ENCODE measurements at regions not wholly inside any gene's neighbourhood (a gene's known extent, or its start where the extent isn't known, plus 50 kb on each side); places are given as distances from the start of the nearest gene placed in this dataset.

DNA sequence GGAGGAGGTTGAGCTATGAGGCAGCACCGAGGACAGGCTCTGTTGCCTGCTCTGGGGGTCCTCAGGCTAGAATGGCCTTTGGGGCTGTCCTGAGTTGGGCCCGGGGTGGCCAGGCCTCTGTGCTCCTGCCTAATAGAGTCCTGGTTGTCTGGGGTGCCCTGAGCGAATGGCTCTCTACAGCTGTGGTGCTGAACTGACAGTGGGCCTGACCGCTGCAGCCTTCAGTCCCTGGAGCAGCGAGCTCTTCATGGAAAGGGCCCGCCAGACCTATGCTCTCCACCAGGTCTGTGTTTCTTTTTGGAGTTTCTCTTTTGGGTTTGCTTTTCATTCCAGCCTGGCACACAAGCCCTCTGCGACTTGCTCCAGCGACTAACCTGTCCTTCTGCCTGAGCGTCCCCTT is 679.0 kb upstream of the RAB6C start:
- no peak for DNase-seq

DNA sequence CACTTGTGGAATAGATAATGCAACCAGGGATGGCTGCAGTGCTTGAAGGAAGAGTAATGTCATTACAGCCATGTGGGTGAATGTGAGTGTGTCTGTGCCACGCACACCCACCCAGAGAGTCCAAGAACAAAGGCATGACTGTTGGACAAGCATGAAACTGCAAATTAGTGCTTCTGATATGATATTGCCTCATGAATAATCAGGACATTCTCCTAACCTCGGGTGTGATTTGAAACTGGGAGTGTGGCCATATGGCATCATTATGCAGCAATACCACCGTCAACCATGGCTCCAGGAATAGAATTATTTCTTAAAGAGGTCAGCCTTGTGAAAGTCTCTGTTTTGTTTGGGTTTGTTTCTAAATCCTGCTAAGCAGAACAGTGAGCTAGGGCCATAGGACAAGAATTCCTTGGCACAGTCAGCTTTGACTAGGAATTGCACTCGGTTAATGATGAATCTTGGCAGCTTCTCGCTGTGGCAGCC is 678.0 kb upstream of the RAB6C start:
- DNase-seq = no peak

DNA sequence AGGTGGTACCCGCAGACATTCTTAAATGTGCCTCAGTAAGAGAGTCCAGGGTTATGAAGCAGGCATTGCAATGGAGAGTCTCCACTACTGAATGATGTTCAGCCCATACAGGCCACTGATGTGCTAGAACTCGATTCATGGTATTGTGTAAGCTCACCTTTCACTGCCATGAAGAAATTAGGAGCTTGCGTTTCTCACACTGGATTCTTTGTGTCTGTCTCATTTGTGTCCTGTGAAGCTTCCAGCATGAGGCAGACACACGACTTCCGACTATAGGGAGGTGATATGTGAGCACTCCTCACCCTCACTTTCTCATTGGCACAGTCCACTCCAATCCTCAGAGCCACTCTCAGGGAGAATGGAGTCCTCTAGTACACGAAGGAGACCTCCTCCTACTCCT is 677.4 kb upstream of the RAB6C start:
- no peak for DNase-seq

DNA sequence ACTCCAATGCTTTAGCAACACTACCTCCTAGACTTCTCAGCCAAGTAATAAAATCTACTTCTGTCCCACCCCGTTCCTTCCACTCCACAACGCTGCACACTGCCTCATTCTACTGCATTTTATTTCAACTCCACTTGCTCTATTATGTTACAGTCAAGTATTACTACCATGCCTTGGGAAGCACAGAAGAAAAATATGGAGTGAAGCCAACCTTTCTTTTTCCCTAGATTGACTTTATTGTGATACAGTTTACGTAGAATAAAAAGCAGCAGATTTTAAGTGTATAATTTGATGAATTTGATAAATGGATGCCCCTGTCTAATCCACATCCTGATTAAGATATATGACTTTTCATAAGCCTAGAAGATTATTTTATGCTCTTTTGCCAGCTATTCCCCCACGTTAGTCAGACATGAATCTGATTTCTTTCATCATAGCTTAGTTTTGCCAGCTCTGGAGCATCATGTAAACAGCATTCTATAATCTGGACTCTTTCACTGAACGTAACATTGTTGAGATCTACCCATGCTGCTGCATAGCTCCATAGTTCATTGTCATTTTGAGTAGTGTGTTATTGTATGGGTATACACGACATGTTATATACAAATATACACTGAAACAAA is 676.8 kb upstream of the RAB6C start:
- no peak for DNase-seq

DNA sequence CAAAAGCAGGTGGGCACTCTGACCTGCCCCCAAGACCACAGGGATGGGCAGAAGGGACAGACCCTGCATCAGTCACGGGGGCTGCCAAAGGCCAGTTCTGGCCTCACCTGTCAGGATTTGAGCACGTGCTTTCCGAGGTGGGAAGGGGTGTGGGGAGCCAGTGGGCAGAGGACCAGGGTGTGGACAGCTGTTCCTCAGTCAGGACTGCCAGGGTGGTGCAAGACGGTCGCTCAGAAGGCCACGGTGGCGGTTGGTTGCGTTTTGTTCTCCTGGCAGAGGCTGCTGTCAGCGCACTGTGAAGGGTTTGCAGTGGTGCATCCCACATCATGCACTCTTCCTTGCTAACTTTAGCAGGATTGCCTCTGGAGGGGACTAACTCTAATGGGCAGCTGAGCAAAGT is 665.3 kb upstream of the RAB6C start:
- DNase-seq = no peak

DNA sequence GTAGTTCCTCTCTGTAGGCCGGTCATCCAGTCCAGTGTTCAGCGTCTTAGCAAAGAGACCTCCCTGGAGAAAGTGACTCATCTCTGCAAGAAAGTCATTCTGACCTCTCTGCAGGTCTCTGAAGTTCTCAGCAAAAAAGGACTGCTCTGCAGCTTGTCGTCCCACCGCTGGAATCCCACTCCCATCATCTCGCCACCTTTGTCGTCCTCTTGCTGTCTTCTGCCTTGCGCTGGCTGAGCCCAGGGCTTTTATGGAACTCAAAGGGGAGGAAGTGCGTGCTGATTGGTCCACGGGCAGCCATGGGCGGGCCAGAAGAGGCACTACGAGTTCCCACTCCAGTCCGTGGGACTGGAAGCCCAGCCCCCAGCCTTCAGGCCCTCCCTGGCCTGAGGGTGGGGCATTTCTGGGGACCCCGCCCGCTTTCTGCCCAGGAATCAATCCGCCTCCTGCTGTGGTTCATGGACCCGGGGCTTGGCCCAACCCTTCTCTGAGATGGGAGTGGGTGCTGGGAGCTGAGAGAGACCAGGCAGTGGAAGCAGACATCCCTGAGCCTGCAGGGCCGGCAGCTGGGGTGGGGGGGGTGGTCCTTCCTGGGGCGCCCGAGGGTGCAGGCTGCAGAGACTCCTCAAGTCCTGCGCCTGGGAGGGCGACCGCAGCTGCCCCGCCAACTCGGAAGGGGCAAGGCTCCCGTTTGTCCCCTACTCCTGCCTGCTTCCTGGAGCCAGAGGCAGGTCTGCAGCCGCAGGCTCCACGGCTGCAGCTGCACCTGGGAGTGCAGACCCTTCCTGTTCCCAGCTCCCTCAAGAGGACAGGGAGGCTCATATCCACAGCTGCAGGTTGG is 660.7 kb upstream of the RAB6C start:
- DNase-seq = peak; percentile 74

DNA sequence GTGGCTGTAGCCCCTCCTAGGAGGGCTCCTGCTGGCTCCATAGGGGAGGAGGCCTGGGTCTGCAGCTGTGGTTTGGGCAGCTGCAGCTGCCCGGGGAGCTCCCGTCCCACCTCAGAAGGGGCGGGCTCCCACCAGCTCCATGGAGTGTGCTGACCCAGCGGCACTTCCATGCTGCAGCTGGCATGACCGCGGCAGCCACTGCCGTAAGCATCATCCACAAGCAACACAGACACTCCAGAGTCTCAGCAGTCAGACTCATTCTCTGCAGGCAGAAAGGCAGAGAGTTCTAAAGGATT is 660.1 kb upstream of the RAB6C start:
- no peak for DNase-seq

DNA sequence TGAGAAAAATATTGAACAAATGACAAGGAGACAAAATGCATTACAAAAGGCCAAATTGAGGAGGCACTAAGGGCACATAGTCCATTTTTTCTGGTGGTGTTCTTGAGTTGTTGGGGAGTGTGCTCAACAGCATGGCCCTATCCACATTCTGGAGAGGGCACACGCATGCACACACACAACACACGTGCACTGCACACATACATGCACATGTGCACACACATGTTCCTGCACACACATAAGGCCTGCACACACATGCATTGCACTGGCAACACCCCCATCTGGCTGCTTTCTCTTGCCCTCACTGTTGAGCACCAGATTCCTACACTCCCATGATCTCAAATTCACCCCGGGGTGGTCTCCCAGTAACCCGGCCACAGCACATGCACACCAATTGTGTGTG is 659.2 kb upstream of the RAB6C start:
- no peak for DNase-seq

DNA sequence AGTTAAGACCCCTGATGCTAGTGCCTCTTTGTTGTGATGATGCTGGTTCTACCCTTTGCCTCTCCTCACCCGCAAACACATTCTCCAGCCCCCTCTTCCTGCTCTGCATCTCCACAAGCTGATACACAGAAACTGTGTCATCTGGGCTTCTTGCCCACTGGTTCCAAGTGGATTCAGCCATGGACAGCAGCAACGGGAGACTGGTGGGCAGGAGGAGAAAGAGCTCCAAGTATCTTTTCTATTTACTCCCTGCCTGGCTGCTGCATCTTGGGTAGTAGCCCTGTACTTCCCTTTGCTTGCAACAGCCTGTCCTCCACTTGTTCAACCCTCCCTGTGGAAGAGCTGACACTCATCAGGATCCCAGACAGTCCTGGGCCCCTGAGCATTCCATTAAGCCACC is 655.1 kb upstream of the RAB6C start:
- DNase-seq = no peak

DNA sequence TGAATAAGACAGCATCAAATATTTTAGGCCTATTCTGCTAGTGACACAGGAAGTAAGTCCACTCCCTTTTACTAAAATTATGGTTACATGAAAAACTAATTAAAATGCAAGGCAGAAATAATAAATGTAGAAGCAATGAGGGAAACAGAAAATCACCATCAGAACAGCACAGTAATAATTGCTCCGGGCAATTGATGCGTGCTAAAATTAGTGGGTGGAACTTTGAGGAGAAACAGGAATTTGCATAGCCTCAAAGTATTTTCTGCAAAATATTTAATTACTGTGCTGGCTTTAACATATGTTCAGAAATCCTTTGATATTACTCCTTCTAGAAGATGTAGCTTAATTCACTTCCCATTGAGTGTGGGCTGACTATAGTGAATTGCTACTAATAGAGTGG is 654.3 kb upstream of the RAB6C start:
- no peak for DNase-seq

DNA sequence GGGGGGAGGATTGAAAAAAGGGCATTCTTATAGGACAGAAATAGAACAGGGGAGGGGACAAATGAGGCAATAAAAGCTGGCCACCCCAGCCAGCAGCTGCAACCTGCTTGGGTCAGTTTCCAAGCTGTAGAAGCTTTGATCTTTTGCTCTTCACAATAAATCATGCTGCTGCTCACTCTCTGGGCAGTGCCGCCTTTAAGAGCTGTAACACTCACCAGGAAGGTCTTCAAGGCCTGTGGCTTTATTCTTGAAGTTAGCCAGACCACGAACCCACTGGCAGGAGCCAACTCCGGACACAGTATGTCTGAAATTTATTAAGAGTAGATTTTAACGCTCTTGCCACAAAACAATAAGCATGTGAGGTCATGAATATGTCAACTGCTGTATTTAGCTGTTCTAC is 649.9 kb upstream of the RAB6C start:
- DNase-seq = no peak

DNA sequence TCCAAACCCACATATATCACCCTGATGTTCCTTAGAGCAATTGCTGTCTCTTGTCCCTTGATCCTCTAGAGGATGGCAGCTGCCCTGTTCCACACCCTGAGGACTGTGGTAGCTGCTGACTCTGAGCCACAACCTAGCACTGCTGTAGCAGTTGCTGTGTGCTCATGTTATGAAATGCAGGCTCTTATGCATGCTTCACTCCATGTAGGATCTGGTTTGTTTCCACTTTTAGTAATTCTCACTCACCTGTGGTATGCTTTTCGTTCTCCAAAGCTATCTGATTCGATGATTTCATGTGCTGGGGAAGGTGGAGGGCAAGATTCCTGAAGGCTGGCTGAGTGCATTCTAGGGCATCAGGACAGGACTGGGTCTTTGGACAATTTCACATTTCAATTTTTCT is 649.0 kb upstream of the RAB6C start:
- no peak for DNase-seq

DNA sequence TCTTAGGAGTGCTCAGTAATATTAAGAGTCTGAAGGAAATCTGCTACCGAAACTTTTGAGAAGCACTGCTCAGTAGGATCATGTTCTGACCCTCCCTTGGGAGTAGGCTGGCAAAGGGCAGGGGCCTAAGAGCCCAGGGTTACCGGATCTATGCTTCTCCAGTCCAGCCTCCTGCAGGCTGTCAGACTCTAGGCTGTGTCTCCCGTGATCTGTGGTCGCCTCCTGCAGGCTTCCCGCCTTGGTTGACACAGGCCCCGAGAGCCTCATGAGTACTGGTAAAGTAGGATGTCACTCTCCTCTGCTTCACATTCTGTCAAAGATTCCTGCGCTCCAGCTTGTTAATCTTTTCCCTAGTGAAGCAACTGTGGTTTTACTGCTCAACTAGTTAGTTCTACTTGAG is 647.8 kb upstream of the RAB6C start:
- no peak for DNase-seq

DNA sequence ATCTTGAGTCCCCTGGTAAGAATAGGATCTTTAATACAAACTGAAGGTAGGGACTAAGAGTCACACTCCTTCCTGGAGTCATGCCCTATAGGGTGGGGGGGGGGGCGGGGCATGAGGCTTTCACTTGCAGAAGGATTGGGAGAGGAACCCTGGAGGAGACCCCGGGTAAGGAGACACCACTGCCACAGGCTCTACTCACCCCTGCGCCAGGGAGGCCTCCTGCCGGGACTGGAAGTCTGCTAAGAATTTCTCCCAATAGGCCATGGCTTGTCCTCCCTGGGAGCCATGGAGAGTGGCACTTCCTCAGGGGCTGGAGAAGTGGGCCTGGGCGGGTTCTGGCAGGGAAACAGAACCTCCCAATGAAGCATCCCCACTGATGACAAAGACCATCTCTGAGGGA is 645.3 kb upstream of the RAB6C start:
- DNase-seq = no peak

DNA sequence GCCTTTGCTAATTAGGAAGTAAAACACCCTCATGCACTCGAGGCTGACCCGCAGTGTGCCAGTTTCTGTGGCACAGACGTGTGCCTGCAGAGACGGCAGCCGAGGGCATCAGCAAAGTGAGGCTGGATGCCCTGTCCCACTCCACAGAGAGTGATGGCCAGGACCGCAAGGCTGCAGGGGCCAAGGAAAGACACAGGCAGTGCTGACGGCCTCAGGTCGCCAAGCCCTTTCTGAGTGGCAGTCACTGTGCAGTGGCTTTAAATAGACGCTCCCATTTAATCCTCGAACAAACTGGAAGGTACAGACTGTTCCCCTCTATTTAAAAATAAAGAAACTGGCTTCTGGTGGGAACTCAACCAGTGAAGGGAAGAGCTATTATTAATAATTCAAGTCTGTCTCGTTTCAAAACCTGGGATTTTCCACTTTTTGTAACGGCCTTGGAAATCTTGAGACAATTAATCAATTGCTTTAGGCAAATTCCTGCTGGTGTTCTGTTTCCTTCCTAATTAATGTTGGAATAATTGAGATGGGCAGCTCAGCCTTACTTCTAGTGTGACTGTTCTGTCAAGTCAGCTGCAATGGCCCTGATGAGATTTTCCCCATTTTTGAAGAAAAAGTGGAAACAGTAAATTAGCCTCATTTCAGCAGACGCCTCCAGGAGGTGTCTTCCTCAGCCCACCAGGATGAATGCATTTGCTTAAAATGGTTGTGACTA is 644.6 kb upstream of the RAB6C start:
- no peak for DNase-seq

DNA sequence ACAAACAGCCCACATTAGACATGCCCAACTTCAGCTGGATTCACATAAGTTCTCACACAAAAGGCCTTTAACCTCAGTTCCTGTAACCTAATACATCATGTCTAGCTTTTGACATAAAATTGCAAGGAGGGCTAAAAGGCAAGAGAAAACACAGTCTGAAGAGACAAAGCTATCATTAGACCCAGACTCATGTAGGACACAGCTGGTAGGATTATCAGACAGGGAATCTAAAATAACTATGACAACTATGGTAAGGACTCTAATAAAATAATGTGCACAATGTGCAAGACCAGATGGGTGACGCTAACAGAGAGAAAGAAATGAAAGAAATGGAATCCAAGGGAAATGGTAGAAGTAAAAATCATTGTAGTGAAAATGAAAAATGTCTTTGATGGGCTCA is 643.2 kb upstream of the RAB6C start:
- no peak for DNase-seq

DNA sequence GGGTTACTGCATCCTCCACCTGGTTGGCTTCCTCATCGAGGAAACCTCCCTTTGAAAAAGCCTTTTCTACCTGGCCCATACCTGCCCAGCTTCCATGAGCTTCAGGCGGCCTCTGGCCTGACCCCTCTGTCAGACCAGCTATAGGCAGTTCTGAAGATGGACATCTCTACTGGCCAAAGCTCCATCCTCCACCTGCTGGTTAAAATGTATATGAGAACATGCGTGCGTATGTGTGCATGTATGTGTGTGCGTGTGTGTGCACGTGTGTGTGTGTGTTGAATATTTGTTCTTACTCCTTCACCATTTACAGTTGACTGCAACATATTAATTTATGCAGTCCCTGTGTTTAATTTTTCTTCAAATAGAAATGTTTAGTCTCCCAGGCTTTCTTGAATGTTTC is 642.4 kb upstream of the RAB6C start:
- DNase-seq = no peak

DNA sequence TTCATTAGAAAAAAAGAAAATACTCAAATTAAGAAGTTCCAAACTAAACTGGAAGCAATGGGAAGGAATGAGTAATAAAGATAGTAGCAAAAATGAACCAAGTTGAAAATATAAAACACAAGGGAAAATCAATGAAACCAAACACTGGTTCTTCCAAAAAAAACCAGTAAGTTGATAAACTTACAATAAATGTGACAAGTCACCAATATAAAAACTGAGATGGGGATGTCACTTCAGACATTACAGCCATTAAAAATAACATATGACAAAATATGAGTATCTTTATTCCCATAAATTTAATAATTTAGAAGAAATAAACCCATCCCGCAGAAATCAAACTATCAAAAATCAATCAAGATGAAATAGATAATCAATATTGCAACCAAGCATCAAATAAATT is 633.9 kb upstream of the RAB6C start:
- no peak for DNase-seq

DNA sequence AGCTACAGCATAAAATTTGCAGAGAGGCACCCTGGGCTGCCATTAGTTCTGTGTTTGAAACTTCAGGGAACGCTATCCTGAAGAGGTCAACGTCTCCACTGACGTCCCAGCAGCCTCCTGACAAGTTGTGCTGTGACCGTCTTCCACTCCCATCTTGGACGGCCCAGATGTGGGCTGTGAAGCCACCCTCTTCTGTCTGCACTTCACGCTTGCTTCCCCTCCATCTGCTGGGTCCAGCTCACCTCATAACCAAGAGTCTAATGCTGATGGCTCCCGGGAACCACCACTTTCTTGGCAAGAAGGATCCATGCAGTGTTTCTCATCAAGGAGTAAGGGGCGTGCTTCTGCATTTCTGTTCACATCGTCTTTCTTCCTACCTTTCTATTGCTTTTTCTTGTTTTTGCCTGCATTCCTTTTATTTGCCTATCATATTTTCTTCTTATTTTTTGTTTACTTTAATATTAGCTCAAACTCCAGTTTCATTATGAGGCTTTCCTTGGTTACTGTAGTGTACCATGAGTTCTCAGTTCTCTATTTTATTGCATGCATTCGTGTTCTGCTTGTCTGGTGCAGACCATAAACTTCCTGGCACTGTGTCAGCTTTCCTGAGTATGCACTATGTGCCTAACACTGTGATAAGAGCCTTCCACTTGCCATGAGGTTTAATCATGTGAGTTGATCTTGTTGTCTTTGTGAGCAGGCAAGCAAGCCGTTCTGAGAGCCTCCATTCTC is 631.8 kb upstream of the RAB6C start:
- no peak for DNase-seq

DNA sequence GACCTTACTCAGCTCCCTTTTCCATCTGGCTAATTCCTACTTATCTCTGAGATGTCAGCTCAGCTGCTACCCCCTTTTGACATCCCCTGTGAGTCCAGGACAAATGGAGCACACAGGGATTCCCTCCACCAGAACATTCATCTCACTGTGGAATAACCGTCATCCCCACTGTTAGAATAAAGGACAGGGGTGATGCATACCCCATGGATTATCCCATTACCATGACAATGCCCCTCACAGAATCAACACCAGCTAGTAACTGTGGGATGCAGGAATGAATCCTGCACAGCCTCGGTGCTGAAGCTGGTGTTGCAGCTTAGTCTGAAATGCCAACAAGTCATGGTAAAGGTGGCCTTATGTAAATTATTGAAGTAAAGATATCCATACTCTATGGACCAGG is 624.8 kb upstream of the RAB6C start:
- DNase-seq = no peak

DNA sequence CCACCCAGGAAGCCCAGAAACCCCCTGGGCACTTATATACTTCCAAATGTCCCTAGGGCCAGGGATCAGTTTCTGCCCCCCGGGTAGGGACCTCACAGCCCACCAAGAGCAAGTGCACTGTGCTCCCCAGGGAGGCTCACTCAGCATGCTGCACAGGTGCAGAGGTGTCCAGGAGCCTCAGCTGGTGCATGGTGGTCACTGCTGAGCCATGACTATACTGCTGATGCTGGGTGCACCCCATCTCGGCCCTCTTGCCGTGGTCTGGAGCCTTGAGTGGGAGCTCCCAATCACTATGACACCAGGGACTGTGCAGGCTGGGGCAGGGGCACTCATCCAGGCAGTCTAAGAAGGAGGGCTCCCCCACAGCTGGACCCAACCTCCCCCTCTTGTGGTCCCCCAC is 617.8 kb upstream of the RAB6C start:
- DNase-seq = no peak

DNA sequence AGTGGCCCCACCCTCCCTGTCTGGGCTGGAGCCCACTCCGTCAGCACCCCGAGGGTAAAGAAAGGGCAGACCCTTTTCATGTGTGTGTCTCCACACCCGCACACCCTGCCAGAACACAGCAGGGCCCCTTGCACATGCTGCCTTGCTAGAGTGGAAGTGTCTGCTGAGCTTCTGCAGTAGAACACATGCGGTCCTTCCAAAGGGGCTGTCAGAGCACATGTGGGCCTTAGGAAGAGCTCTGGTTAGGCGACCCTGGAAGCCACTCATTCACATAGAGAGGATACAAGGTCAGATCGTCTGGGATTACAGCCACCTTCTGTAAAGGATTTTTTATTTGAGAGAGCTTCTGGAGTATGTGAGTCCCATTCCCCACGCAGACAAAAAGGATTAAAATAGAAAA is 613.2 kb upstream of the RAB6C start:
- no peak for DNase-seq

DNA sequence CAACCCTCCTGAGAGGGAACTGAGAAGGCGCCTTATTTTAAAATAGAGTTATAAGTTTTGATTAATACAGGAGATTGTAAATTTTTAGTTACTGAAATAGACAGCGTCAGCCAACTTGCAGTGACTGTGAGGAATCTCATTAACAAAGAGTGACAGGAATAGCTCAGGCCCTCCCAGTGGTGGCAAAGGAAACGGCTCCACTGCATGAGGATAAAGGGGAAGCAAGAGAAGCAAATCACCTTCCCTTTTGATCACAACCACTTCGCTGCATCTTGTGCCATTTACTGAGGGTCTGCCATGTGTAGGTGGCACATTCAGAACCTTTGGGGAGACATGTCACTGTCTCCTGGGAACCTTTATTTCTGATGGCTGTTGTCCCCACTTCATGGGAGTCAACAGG is 612.4 kb upstream of the RAB6C start:
- DNase-seq = no peak

DNA sequence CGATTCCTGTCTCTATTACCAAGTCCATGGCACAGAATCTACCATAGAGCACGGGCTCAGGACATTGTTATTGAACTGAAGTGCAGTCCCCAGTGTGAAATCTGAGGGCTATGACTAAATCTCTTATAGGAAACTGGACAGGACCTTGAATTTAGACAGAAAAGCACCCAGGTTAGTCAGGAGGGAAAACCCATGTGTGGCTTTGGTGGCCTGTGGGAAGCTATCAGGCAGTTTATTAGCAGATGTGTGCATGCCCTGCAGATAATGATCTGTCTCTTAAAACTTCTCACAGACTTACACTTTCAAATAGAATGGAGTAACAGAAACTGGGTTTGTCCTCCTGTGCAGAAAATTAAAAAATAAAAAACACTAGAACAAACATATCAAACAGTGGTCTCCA is 610.0 kb upstream of the RAB6C start:
- no peak for DNase-seq

Data from NCI-H526 treated with DMSO at 0.1 percent for 48 hours (cell line).